ENCODE measurements at regions not wholly inside any gene's neighbourhood (a gene's known extent, or its start where the extent isn't known, plus 50 kb on each side); places are given as distances from the start of the nearest gene placed in this dataset.
"Not testable (repeated sequence)": the region's sequence is repeated elsewhere in the genome, so short reads cannot be mapped to it uniquely, and the experiment has no call there.

- no peaks in the 10 kb centered on the region for H3K9me3 ChIP-seq
- no peak for TF ChIP-seq CTCF (IDR thresholded peaks at IDR 0.05)
- TF ChIP-seq POLR2A (IDR thresholded peaks at IDR 0.05), result no peak
- H3K27me3 ChIP-seq, result no peaks in the 10 kb centered on the region
- intact Hi-C loops (cut with DNase I; ENCODE audit: low total_unique reads), result no loop called here
- no peak overlapping the region for H3K4me3 ChIP-seq
- DNase-seq, result no peak
- H3K4me1 ChIP-seq, result no peaks in the 10 kb centered on the region
- no peak overlapping the region for H3K27ac ChIP-seq
- H3K36me3 ChIP-seq, result no peaks in the 10 kb centered on the region
These were observed 70.3 kb downstream of the OLIG1 start for GRCh38 chr21:33140288-33140687.

GRCh38 chr21:33146467-33146866 lies 76.5 kb downstream of the OLIG1 start:
- Histone ChIP-seq H3K27me3 (no peaks in the 10 kb centered on the region), H3K27ac (no peak overlapping the region), H3K4me1 (no peaks in the 10 kb centered on the region), H3K4me3 (no peak overlapping the region), H3K9me3 (no peaks in the 10 kb centered on the region), H3K36me3 (no peaks in the 10 kb centered on the region)
- DNase-seq, result no peak
- intact Hi-C loops (cut with DNase I; ENCODE audit: low total_unique reads), result no loop called here
- TF ChIP-seq CTCF (IDR thresholded peaks at IDR 0.05) (no peak), POLR2A (IDR thresholded peaks at IDR 0.05) (no peak)

GRCh38 chr21:33149181-33149580 lies 79.2 kb downstream of the OLIG1 start:
- intact Hi-C loops (cut with DNase I; ENCODE audit: low total_unique reads), result no loop called here
- H3K4me1 ChIP-seq, result no peaks in the 10 kb centered on the region
- no peaks in the 10 kb centered on the region for H3K36me3 ChIP-seq
- DNase-seq, result no peak
- H3K9me3 ChIP-seq, result no peaks in the 10 kb centered on the region
- TF ChIP-seq POLR2A (IDR thresholded peaks at IDR 0.05) (no peak), CTCF (IDR thresholded peaks at IDR 0.05) (no peak)
- H3K27me3 ChIP-seq, result no peaks in the 10 kb centered on the region
- H3K4me3 ChIP-seq, result no peak overlapping the region
- H3K27ac ChIP-seq, result no peak overlapping the region

- H3K36me3 ChIP-seq; H3K9me3 ChIP-seq; intact Hi-C loops (cut with DNase I; ENCODE audit: low total_unique reads); H3K4me3 ChIP-seq; DNase-seq; H3K27ac ChIP-seq; H3K4me1 ChIP-seq; H3K27me3 ChIP-seq: not testable (repeated sequence)
These were observed 78.8 kb upstream of the IFNAR2 start for GRCh38 chr21:33150968-33151367.

- H3K27ac ChIP-seq, result no peak overlapping the region
- H3K27me3 ChIP-seq, result no peaks in the 10 kb centered on the region
- no peaks in the 10 kb centered on the region for H3K36me3 ChIP-seq
- no peaks in the 10 kb centered on the region for H3K9me3 ChIP-seq
- TF ChIP-seq CTCF (IDR thresholded peaks at IDR 0.05), result no peak
- TF ChIP-seq POLR2A (IDR thresholded peaks at IDR 0.05), result no peak
- no peaks in the 10 kb centered on the region for H3K4me1 ChIP-seq
- H3K4me3 ChIP-seq, result no peak overlapping the region
- DNase-seq, result no peak
- intact Hi-C loops (cut with DNase I; ENCODE audit: low total_unique reads), result no loop called here
These were observed 77.6 kb upstream of the IFNAR2 start for GRCh38 chr21:33151941-33152731.

GRCh38 chr21:33152732-33153130 lies 77.0 kb upstream of the IFNAR2 start:
- no peaks in the 10 kb centered on the region for H3K27me3 ChIP-seq
- intact Hi-C loops (cut with DNase I; ENCODE audit: low total_unique reads), result no loop called here
- TF ChIP-seq CTCF (IDR thresholded peaks at IDR 0.05) (no peak), POLR2A (IDR thresholded peaks at IDR 0.05) (no peak)

More at GRCh38 chr21:33152732-33153130, 77.0 kb upstream of the IFNAR2 start:
- H3K4me3 ChIP-seq, result no peak overlapping the region
- no peak for DNase-seq
- H3K9me3 ChIP-seq, result no peaks in the 10 kb centered on the region
- H3K4me1 ChIP-seq, result no peaks in the 10 kb centered on the region
- H3K27ac ChIP-seq, result no peak overlapping the region
- H3K36me3 ChIP-seq, result no peaks in the 10 kb centered on the region
